GM10266 (cell line): ENCODE measurements at regions not wholly inside any gene's neighbourhood (a gene's known extent, or its start where the extent isn't known, plus 50 kb on each side); places are given as distances from the start of the nearest gene placed in this dataset.

Experiments
- DNase-seq: peaks from one replicate; pipeline ENCODE4 v3.0.0; 2012; ENCODE audit errors: extremely low spot score
- TF ChIP-seq, protein P1 (sequence below): IDR thresholded peaks from 2 replicates; pipeline ENCODE4 v1.5.1; 2012; ENCODE audit warnings: mild to moderate bottlenecking, low read depth; ENCODE audit not compliant: control insufficient read depth, insufficient read depth; ENCODE audit errors: missing control alignments

DNA sequence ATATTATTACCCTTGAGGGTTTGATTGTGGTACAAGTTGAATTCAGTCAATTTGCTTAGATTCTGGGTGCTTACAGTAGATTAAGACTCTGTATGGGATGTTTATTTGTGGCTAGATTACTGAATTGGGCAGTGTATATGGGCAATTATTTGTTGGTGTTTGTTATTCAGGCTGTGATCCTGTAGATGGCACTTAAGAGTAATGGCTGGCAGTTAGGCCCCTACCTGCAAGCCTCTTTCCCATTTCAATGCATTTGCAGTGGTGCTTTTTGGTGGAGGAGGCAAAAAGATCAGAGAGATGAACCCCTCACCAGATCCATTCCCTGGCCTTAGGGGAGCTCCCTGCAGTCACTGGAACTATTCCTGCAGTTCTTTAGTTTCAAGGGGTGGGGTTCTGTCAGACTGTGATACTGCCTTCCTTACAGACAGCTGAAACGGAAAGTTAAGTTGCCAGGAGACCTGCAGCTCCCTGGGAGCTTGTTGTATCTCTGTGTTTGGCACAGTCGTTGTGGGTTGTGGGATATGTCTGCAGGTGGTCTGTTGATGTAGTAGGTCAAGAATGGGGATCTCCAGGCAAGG is 199.5 kb downstream of the AASDHPPT start:
- DNase-seq, result no peak
- TF ChIP-seq, protein P1, sequence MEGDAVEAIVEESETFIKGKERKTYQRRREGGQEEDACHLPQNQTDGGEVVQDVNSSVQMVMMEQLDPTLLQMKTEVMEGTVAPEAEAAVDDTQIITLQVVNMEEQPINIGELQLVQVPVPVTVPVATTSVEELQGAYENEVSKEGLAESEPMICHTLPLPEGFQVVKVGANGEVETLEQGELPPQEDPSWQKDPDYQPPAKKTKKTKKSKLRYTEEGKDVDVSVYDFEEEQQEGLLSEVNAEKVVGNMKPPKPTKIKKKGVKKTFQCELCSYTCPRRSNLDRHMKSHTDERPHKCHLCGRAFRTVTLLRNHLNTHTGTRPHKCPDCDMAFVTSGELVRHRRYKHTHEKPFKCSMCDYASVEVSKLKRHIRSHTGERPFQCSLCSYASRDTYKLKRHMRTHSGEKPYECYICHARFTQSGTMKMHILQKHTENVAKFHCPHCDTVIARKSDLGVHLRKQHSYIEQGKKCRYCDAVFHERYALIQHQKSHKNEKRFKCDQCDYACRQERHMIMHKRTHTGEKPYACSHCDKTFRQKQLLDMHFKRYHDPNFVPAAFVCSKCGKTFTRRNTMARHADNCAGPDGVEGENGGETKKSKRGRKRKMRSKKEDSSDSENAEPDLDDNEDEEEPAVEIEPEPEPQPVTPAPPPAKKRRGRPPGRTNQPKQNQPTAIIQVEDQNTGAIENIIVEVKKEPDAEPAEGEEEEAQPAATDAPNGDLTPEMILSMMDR, result peak; percentile 4

DNA sequence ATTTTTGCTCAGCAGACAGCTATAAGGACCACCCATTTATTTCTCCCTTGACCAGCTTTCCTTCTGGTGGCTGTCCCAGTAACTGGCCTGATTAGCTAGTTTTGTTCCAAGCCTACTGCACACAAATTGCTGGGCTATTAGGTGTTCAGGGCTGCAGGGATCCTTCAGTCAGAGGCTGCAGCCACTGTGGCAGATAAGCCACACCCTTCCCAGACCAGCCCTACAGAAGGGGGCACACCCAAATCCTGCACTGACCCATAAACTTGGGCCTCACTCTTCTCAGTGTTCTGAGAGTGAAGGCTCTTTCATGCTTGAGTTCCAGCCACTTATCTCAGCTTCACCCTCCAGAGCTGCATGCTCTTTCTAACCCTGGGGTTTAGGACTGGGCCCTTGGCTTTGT is 200.0 kb downstream of the AASDHPPT start:
- DNase-seq, result no peak
- TF ChIP-seq, protein P1, result no peak

DNA sequence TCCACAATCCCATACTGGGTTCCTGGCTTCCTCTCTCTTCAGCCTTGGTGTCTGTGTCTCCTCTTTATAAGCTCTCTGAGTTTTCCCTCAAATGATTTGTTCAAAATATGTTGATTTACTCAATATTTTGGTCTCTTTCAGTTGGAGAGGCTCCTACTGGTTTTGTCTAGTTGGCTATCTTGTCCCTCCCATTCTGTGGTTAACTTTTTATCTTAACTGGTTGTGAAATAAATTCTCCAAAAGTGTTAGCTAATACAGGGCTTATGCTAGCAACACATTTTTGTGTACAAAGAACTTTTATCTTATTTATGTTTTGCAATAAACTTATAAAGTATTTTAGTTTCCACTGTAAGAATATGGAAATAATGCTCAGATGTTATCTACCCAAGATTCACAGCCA is 200.9 kb downstream of the AASDHPPT start:
- TF ChIP-seq, protein P1, result no peak
- DNase-seq, result no peak

DNA sequence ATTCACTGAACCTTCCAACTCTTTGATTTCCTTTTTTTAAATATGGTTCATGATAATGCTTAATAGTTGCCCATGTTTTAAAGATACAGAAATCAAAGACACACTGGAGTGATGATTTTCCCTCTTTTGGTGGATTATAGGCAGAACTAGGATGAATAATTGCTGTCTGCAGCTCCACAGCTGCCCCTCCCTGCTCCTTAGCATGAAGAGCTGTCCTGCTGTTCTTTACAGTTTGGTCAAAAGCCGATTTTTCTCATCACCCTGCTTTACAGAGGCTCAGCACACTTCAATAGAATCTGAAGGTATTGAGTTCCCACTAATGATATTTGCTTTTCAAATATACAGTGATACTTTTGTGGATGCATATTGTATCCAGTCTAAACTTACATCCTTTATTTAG is 202.6 kb downstream of the AASDHPPT start:
- no peak for DNase-seq
- TF ChIP-seq, protein P1, result no peak

DNA sequence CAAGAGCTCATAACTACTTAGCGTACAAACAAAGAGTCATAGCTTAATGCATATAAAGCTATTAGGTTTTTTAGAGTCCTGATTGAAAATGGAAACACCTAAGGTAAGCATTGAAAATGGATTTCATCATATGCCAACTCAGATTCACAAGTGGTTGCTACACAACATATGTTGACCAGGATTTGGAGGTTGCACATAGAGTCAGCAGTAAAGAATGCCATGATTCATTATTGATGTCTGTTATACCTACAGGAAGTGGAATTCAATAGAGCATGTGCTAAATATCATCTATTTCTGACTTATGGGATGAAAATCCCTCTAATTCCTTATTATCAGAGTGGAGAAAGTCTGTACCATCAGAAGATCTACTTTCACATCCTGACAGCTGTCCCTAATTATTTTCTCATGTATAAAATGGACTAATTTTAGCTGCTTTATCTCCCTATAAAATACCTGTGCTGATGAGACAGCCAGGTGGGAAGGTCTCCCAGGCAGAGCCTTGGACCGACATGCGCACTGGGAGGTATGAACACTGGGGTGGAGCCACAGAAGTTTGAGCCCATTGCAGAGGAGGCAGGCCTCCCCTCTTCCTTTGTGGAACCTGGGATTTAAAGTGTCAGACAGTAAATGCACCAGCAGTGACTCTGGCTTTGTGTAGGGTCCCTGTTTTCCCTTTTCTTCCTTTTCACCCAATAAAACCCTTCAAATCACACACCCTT is 204.2 kb downstream of the AASDHPPT start:
- no peak for DNase-seq
- TF ChIP-seq, protein P1, result no peak

DNA sequence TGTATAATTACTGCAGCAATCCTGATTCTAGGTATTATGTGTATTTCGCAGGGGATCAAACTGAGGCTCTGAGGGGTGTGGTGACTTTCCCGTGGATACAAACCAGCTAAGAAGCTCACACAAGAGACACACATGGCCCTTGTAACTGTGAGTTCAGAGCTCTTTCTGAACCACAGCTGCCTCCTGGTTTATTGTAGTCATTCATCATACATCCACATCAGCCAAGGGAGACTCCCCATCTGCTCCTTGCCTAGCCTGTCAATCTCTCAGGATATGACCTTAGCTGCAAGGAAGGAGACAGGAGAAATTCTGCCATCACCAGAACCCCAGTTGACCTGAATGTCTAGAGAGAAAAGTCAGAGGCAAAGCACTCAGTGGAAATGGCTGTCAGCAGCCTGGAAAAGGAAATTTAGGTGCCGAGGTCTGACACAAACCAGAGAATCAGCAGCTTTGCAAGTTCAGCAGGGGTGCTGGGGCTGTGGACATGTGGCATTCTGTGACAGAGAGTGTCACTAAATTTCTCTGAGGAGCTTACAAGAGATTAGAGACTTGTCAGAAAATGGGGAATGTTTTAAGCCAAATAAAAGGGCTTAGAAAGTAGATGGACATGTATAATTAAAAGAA is 209.5 kb downstream of the AASDHPPT start:
- no peak for DNase-seq
- TF ChIP-seq, protein P1, result no peak

DNA sequence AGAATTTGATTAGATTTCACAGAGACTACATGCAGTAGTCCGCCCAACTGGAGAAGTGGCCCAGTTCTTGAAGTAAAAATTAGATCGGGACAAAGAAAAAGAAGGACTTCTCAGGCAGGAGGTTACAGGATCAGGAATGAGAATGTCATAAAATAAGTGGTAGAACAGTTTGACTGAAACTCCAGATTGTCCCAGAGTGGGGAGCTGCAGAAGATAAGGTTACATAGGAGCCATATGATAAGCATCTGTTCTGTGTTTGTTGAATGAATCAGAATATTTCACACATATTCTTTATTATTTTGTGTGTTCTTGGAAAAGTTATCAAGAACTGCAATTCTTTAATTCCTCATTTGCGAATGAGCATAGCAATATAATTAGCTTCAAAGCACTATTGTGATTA is 210.6 kb downstream of the AASDHPPT start:
- TF ChIP-seq, protein P1, result no peak
- DNase-seq, result no peak
